HG03108 (cell line): ENCODE measurements at regions not wholly inside any gene's neighbourhood (a gene's known extent, or its start where the extent isn't known, plus 50 kb on each side); places are given as distances from the start of the nearest gene placed in this dataset.
"Not testable (repeated sequence)": the region's sequence is repeated elsewhere in the genome, so short reads cannot be mapped to it uniquely, and the experiment has no call there.

Experiments used
- ATAC-seq: cut with Tn5 transposase; IDR thresholded peaks from one replicate; pipeline ENCODE4 v1.9.1; 2021; ENCODE audit warnings: moderate library complexity; ENCODE audit not compliant: unreplicated experiment

- no peak for ATAC-seq
Observed at GRCh38 chr4:126986828-126987227, 645.9 kb upstream of the INTU start.

DNA sequence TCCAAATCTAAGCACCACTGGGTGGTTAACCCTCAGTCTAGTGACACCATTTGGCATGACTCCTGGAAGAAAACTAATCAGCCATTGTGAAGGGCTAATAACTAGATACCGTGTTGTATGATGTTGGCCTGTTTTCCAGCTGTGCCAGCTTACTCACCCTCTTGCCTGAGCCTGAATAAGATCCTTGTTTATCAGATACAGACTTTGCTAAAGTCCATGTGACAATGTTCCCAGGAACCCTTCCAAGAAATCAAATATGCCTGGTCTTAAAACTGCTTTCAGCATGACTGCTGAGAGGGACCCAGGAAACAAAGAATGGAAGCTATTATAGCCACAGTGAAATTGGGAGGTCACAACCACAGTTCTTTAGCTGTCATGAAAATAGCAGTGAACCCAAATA lies 640.8 kb upstream of the INTU start:
- ATAC-seq: no peak

- no peak for ATAC-seq
Observed at GRCh38 chr4:126992910-126993309, 639.8 kb upstream of the INTU start.

- no peak for ATAC-seq
Observed at GRCh38 chr4:126993351-126993750, 639.4 kb upstream of the INTU start.

GRCh38 chr4:126995235-126995634 lies 637.5 kb upstream of the INTU start:
- no peak for ATAC-seq

- no peak for ATAC-seq
Observed at GRCh38 chr4:127000110-127000509, 632.6 kb upstream of the INTU start.

GRCh38 chr4:127000846-127001245 lies 631.9 kb upstream of the INTU start:
- ATAC-seq: no peak

- no peak for ATAC-seq
Observed at GRCh38 chr4:127001933-127002332, 630.8 kb upstream of the INTU start.

- no peak for ATAC-seq
Observed at GRCh38 chr4:127006446-127006877, 626.3 kb upstream of the INTU start.

- ATAC-seq: no peak
Observed at GRCh38 chr4:127007305-127007704, 625.5 kb upstream of the INTU start.

- no peak for ATAC-seq
Observed at GRCh38 chr4:127012549-127012948, 620.2 kb upstream of the INTU start.

DNA sequence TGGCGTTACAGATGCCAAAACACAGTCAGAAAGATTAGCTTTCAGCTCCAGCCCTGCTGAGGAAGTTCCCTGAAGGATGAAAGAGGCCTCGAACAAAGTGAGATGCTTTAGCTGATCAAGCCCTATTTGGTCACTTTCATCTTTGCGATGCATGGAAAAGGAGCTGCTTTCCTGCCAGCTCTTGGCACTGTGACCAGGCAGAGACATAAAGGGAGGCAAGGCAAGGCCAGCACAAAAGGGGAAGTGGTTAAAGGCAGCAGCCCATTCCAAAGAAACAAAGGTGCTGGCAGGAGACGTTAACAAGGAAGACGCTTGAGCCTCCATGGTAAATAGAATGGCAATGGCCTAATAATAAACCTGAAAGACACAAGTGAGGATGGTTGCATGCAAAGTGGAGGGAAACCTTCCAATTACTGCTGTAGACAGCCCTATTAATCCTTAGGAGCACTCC lies 617.1 kb upstream of the INTU start:
- no peak for ATAC-seq

- ATAC-seq: no peak
Observed at GRCh38 chr4:127018381-127018780, 614.4 kb upstream of the INTU start.

- ATAC-seq: not testable (repeated sequence)
Observed at GRCh38 chr4:127020831-127021230, 611.9 kb upstream of the INTU start.

GRCh38 chr4:127036296-127036695 lies 596.5 kb upstream of the INTU start:
- ATAC-seq: no peak

DNA sequence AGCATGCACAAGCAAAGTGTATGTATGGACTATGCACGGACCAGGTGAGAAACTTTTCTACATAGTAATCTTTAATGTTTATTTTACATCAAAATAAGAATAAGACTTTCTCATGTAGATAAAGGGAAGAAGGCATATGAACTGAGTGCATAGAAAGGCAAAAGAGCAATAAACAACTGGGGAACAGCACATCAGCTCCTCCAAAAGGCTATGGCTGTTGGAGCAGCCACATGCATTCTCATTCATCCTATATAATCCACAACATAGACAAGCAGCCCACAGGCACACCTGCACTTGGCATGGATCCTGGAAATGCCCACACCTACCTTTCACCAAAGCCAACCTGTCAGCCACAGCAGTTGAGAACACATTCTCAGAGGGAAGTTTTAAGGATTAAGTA lies 586.9 kb upstream of the INTU start:
- ATAC-seq: no peak

- no peak for ATAC-seq
Observed at GRCh38 chr4:127047930-127048329, 584.8 kb upstream of the INTU start.

- no peak for ATAC-seq
Observed at GRCh38 chr4:127048376-127049044, 584.2 kb upstream of the INTU start.

DNA sequence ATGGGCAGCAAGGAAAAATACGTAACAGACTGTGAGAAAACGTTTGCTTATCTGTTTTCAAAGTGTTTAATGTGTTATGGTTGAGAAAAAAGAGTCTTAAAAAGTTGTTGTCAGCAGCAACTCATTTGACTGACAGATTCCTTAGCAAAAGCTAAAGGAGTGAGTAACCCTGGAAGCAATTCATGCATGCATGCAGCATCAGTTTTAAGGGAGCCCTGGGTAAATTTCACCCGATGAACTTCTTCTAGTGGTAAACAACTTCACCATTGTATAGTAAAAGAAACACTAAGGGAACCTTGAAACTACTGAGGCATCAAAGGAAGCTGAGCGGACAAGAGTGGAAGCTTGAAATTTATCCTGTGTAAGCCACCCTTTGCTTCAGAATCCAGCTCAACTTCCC lies 583.2 kb upstream of the INTU start:
- no peak for ATAC-seq

DNA sequence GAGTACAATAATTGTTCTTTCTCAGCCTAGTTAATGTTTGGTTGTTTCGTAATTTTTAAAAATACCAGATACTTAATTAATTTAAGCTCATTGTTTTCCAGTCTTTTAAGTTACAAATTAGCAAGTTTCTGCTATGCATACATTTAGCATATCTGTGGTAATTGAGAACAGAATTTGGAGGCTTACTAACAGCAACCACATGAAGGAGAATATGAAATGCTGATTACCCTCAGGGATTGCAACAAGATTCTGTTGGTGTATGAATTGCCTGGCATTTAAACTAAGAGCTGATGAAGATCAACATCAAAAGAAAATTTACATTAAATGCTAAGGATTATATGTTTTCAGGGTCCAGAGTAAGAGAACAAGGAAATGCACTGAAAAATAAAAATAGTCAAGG lies 580.0 kb upstream of the INTU start:
- no peak for ATAC-seq

DNA sequence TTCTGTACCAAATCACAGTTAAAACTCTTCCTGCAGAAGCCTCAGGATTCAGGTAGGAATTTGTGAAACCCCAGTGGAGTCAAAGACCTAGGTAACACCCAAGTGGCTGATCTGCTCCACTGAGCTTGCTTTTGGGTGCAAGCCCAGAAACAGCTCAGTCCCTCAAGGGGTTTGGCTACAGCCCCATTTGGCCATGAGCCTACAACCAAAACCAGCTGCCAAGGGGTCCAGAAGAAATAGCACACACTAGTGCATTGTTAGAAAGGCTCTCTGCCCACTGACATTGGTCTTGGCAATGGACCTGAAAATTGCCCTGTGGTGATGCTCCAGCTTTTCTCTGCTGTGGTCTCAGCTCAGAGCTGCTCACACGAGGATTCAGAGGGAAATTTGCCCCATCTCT lies 577.4 kb upstream of the INTU start:
- no peak for ATAC-seq

DNA sequence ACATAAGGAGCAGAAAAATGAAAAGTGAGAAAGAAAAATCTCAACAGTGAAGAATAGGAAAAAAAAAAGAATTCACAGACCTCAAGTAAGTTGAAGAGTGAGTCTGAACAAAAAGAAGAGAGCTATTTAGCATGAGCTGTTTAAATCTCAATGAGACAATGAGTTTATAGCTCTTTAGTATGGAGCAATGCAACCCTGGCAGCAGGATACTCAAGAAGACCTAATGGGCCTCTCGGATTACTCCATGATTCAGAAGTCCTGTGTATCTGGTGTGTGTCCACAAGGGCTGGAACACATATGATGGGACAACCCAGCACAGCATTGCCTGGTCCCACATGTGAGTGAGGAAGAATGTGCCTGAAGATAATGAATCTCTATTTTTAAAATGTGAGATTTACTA lies 563.1 kb upstream of the INTU start:
- no peak for ATAC-seq

GRCh38 chr4:127071443-127071842 lies 561.3 kb upstream of the INTU start:
- ATAC-seq: no peak
